ENCODE measurements at regions not wholly inside any gene's neighbourhood (a gene's known extent, or its start where the extent isn't known, plus 50 kb on each side); places are given as distances from the start of the nearest gene placed in this dataset.

- H3K27ac ChIP-seq, result peak overlapping the region in 1 of 4 donors; percentile 22
- FAIRE-seq, result no peak
- DNase-seq, result no peak
- no peak overlapping the region for H3K4me3 ChIP-seq
- no peaks in the 10 kb centered on the region for H3K9me3 ChIP-seq
- H3K4me1 ChIP-seq, result peaks cover 0 to 14% (median 12%) of the 10 kb centered on the region in 3 donors
- TF ChIP-seq CTCF (IDR thresholded peaks at IDR 0.05), result no peak
- peak in 3 of 4 donors; percentile 46 to 75 (median 71) for ATAC-seq
- WGBS, 2 donors, result 20 to 22% methylated on average over 9 of the region's 9 CpGs
- intact Hi-C loops (cut with DNase I), result no loop called here
- H3K27me3 ChIP-seq, result no peaks in the 10 kb centered on the region
- H3K36me3 ChIP-seq, result no peaks in the 10 kb centered on the region
Measured at GRCh38 chr2:149745396-149746230, 158.0 kb upstream of the MMADHC start.

- H3K36me3 ChIP-seq, result no peaks in the 10 kb centered on the region
- peaks cover 0 to 14% (median 12%) of the 10 kb centered on the region in 3 donors for H3K4me1 ChIP-seq
- no peak overlapping the region for H3K4me3 ChIP-seq
- TF ChIP-seq CTCF (IDR thresholded peaks at IDR 0.05), result no peak
- no peak overlapping the region for H3K27ac ChIP-seq
- DNase-seq (no peak), ATAC-seq (peak in 2 of 4 donors; percentile 51 to 56), FAIRE-seq (no peak)
- no peaks in the 10 kb centered on the region for H3K27me3 ChIP-seq
- H3K9me3 ChIP-seq, result no peaks in the 10 kb centered on the region
- 19 to 40% methylated on average over 5 of the region's 5 CpGs for WGBS, 2 donors
- intact Hi-C loops (cut with DNase I), result no loop called here
Measured at GRCh38 chr2:149744865-149745264, 157.3 kb upstream of the MMADHC start.

- no peaks in the 10 kb centered on the region for H3K9me3 ChIP-seq
- no peak for ATAC-seq
- H3K4me1 ChIP-seq, result peaks cover 0 to 14% (median 12%) of the 10 kb centered on the region in 3 donors
- no peak for FAIRE-seq
- H3K27ac ChIP-seq, result no peak overlapping the region
- H3K4me3 ChIP-seq, result no peak overlapping the region
- TF ChIP-seq CTCF (IDR thresholded peaks at IDR 0.05), result no peak
- no peak for DNase-seq
- intact Hi-C loops (cut with DNase I), result no loop called here
- H3K36me3 ChIP-seq, result no peaks in the 10 kb centered on the region
- 82 to 91% methylated on average over 6 of the region's 6 CpGs for WGBS, 2 donors
- H3K27me3 ChIP-seq, result no peaks in the 10 kb centered on the region
Measured at GRCh38 chr2:149743842-149744448, 156.4 kb upstream of the MMADHC start.

GRCh38 chr2:149741646-149742045, 154.1 kb upstream of the MMADHC start:
- no peak for FAIRE-seq
- no peak overlapping the region for H3K27ac ChIP-seq
- TF ChIP-seq CTCF (IDR thresholded peaks at IDR 0.05), result no peak
- peaks cover 0 to 14% (median 12%) of the 10 kb centered on the region in 3 donors for H3K4me1 ChIP-seq
- WGBS, 2 donors, result 87 to 93% methylated on average over 1 of the region's 1 CpG
- no peaks in the 10 kb centered on the region for H3K36me3 ChIP-seq
- H3K9me3 ChIP-seq, result no peaks in the 10 kb centered on the region
- H3K4me3 ChIP-seq, result no peak overlapping the region
- no peak for ATAC-seq
- intact Hi-C loops (cut with DNase I), result no loop called here
- H3K27me3 ChIP-seq, result no peaks in the 10 kb centered on the region
- DNase-seq, result no peak

- Histone ChIP-seq H3K27ac (no peak overlapping the region), H3K9me3 (no peaks in the 10 kb centered on the region), H3K4me3 (no peak overlapping the region), H3K27me3 (no peaks in the 10 kb centered on the region), H3K36me3 (no peaks in the 10 kb centered on the region), H3K4me1 (peaks cover 0 to 9% (median 9%) of the 10 kb centered on the region in 3 donors)
- intact Hi-C loops (cut with DNase I), result no loop called here
- no peak for TF ChIP-seq CTCF (IDR thresholded peaks at IDR 0.05)
- FAIRE-seq, result no peak
- no peak for DNase-seq
- WGBS, 2 donors, result 67 to 84% methylated on average over 1 of the region's 1 CpG
- no peak for ATAC-seq
Measured at GRCh38 chr2:149740490-149740889, 152.9 kb upstream of the MMADHC start.
